ENCODE measurements at regions not wholly inside any gene's neighbourhood (a gene's known extent, or its start where the extent isn't known, plus 50 kb on each side); places are given as distances from the start of the nearest gene placed in this dataset.
"Not testable (repeated sequence)": the region's sequence is repeated elsewhere in the genome, so short reads cannot be mapped to it uniquely, and the experiment has no call there.

GRCh38 chr6:165775721-165776120, 112.7 kb upstream of the PDE10A start:
- no peak for DNase-seq

- DNase-seq, result no peak
Observed at GRCh38 chr6:165774903-165775601, 112.0 kb upstream of the PDE10A start.

GRCh38 chr6:165770397-165771082, 107.5 kb upstream of the PDE10A start:
- no peak for DNase-seq

- DNase-seq, result no peak
Observed at GRCh38 chr6:165769884-165770283, 106.8 kb upstream of the PDE10A start.

- DNase-seq, result no peak
Observed at GRCh38 chr6:165769401-165769800, 106.4 kb upstream of the PDE10A start.

GRCh38 chr6:165768961-165769360, 105.9 kb upstream of the PDE10A start:
- no peak for DNase-seq

- DNase-seq, result no peak
Observed at GRCh38 chr6:165767228-165767627, 104.2 kb upstream of the PDE10A start.

- DNase-seq, result no peak
Observed at GRCh38 chr6:165766457-165766856, 103.4 kb upstream of the PDE10A start.

GRCh38 chr6:165766026-165766425, 103.0 kb upstream of the PDE10A start:
- DNase-seq, result no peak

- not testable (repeated sequence) for DNase-seq
Observed at GRCh38 chr6:165765256-165765655, 102.2 kb upstream of the PDE10A start.

GRCh38 chr6:165762876-165763275, 99.8 kb upstream of the PDE10A start:
- no peak for DNase-seq

- DNase-seq, result no peak
Observed at GRCh38 chr6:165762125-165762524, 99.1 kb upstream of the PDE10A start.

GRCh38 chr6:165760803-165761185, 97.8 kb upstream of the PDE10A start:
- no peak for DNase-seq

- no peak for DNase-seq
Observed at GRCh38 chr6:165760126-165760802, 97.2 kb upstream of the PDE10A start.

GRCh38 chr6:165758441-165758840, 95.4 kb upstream of the PDE10A start:
- DNase-seq, result no peak

GRCh38 chr6:165755583-165755982, 92.5 kb upstream of the PDE10A start:
- no peak for DNase-seq

- DNase-seq, result no peak
Observed at GRCh38 chr6:165753506-165753905, 90.5 kb upstream of the PDE10A start.

- no peak for DNase-seq
Observed at GRCh38 chr6:165752451-165752850, 89.4 kb upstream of the PDE10A start.

- DNase-seq, result no peak
Observed at GRCh38 chr6:165751486-165751885, 88.4 kb upstream of the PDE10A start.

GRCh38 chr6:165749163-165749562, 86.1 kb upstream of the PDE10A start:
- DNase-seq, result no peak

- DNase-seq, result no peak
Observed at GRCh38 chr6:165748390-165748789, 85.3 kb upstream of the PDE10A start.

GRCh38 chr6:165747963-165748362, 84.9 kb upstream of the PDE10A start:
- no peak for DNase-seq

GRCh38 chr6:165746331-165746730, 83.3 kb upstream of the PDE10A start:
- DNase-seq, result no peak

- DNase-seq, result no peak
Observed at GRCh38 chr6:165745492-165745891, 82.5 kb upstream of the PDE10A start.
